Astrocyte of the cerebellum (primary cell): ENCODE measurements at regions not wholly inside any gene's neighbourhood (a gene's known extent, or its start where the extent isn't known, plus 50 kb on each side); places are given as distances from the start of the nearest gene placed in this dataset.

Source experiments
- DNase-seq: peaks from one replicate; pipeline ENCODE4 v3.0.0-alpha.2; 2011; ENCODE audit warnings: low read depth
- H3K4me3 ChIP-seq: 2 replicates; pipeline ENCODE4 v1.5.1; 2011; ENCODE audit warnings: mild to moderate bottlenecking, low read depth, low read length, moderate library complexity
- CTCF ChIP-seq: IDR thresholded peaks from 2 replicates; pipeline ENCODE4 v1.5.1; 2012; ENCODE audit warnings: low read length, low read depth, moderate library complexity, mild to moderate bottlenecking; ENCODE audit errors: missing control alignments
- in situ Hi-C: cut with HindIII; loops from 2 replicates; pipeline ENCODE4 v1.10.0; 2017; ENCODE audit warnings: low sequenced_read_pairs

DNA sequence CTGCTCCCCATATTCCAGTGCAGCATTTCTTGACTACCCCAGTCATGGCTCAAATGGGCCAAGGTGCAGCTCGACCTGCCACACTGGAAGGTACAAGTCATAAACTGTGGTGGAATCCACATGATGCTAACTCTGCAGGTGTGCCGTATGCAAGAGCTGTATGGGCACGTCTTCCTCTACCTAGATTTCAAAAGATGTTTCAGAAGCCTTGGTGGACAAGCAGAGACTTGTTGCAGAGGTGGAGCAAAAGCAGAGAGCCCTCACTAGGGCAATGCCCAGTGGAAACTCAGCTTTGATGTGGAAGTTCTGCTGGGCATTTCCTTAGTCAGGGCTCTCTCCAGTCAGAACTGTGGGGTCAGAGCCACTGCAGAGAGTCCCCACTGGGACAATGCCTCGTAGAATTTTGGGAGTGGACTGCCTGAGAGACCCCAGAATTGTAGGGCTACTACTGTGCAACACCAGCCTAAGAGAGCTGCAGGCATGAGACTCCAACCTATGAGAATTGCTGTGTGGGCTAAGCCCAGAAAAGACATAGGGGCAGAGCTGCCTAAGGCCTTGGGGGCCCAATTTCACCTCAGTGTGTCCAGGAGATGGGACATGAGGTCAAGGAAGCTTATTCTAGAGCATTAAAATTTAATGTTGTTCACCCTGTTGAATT lies 65.7 kb downstream of the BEX3 start:
- TF ChIP-seq CTCF: no peak
- no peak for DNase-seq
- in situ Hi-C loops: no loop called here
- no peak overlapping the region for H3K4me3 ChIP-seq

GRCh38 chrX:103442536-103442901 lies 66.2 kb downstream of the BEX3 start:
- no peak for TF ChIP-seq CTCF
- in situ Hi-C loops: no loop called here
- DNase-seq: peak; percentile 45
- H3K4me3 ChIP-seq: no peak overlapping the region

DNA sequence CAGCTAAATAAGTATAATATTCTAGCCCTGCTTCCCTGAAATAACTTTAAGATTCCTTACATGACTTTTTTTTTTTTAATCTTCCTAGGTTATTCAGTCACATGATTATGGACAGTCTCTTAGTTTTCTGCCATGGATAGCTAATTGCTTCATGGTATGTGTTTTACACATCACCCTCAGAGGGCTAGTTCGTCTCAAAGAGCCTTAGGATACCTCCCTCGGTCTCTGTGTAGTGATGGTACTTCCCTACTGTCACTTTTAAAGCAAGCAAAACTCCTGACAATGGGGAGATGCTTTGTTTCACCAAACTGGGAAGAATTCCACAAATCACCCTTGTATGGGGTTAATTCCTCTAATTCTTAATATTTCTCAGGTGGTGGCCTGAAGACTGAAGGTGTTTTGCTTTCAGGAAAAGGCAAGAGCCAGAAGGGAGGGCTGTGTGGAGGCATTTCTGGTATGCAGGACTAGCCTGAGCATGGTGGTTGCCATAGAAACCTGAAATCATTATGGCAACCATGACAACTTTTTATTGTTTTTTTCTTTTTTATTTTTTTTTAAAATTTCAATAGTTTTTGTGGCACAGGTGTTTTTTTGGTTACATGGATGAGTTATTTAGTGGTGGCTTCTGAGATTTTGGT lies 70.4 kb downstream of the BEX3 start:
- TF ChIP-seq CTCF: no peak
- no peak overlapping the region for H3K4me3 ChIP-seq
- in situ Hi-C loops: no loop called here
- peak; percentile 15 for DNase-seq
